Liver (tissue), 8 donors: ENCODE measurements at regions not wholly inside any gene's neighbourhood (a gene's known extent, or its start where the extent isn't known, plus 50 kb on each side); places are given as distances from the start of the nearest gene placed in this dataset.
A peak's percentile ranks its signal among the peaks of the same experiment; 100 is the strongest.

Experiments
- DNase-seq: peaks from one replicate; pipeline ENCODE4 v3.0.0-alpha.2; 2017; ENCODE audit warnings: low spot score
- H3K27ac ChIP-seq, 2 donors: one replicate each; pipeline ENCODE4 v1.7.0; 2013; ENCODE audit warnings: inconsistent platforms in 2 of 2, low read length in 2 of 2, control low read depth in 1 of 2, low read depth in 1 of 2, mild to moderate bottlenecking in 1 of 2
- H3K27me3 ChIP-seq, 4 donors: one replicate each; pipeline versions ENCODE4 v1.6.1 to v1.7.0; 2013; ENCODE audit warnings: low read length in 3 of 4, inconsistent platforms in 1 of 4, mild to moderate bottlenecking in 1 of 4, moderate library complexity in 1 of 4; ENCODE audit not compliant: control insufficient read depth in 4 of 4, insufficient read depth in 4 of 4
- H3K36me3 ChIP-seq, 4 donors: one replicate each; pipeline versions ENCODE4 v1.6.1 to v1.7.0; 2013; ENCODE audit warnings: low read length in 3 of 4, mild to moderate bottlenecking in 3 of 4, low read depth in 1 of 4, moderate library complexity in 1 of 4; ENCODE audit not compliant: control insufficient read depth in 4 of 4, insufficient read depth in 3 of 4
- H3K4me1 ChIP-seq, 4 donors: one replicate each; pipeline versions ENCODE4 v1.6.1 to v1.7.0; 2013; ENCODE audit warnings: low read length in 3 of 4, mild to moderate bottlenecking in 3 of 4, moderate library complexity in 1 of 4; ENCODE audit not compliant: control insufficient read depth in 4 of 4, insufficient read depth in 4 of 4
- H3K4me3 ChIP-seq, 3 donors: one replicate each; pipeline versions ENCODE4 v1.6.1 to v1.7.0; 2013; ENCODE audit warnings: low read length in 3 of 3, control low read depth in 1 of 3, low read depth in 1 of 3, mild to moderate bottlenecking in 1 of 3
- H3K9ac ChIP-seq, 2 donors: one replicate each; pipeline ENCODE4 v1.7.0; 2013; ENCODE audit warnings: low read length in 2 of 2, mild to moderate bottlenecking in 2 of 2, moderate library complexity in 2 of 2, control low read depth in 1 of 2, low read depth in 1 of 2
- H3K9me3 ChIP-seq, 4 donors: one replicate each; pipeline versions ENCODE4 v1.6.1 to v1.7.0; 2013; ENCODE audit warnings: low read length in 3 of 4; ENCODE audit not compliant: control insufficient read depth in 4 of 4
- EGR1 ChIP-seq, 2 donors: IDR thresholded peaks; 2 replicates each; pipeline ENCODE4 v1.6.1; 2016 to 2018; ENCODE audit warnings: antibody characterized with exemption in 2 of 2, low read depth in 2 of 2
- GABPA ChIP-seq, 2 donors: IDR thresholded peaks in 1 of 2; conservative IDR thresholded peaks in 1 of 2; 2 replicates each; pipeline ENCODE4 v1.6.1; 2016; ENCODE audit warnings: antibody characterized with exemption in 2 of 2, mild to moderate bottlenecking in 1 of 2, moderate library complexity in 1 of 2
- JUND ChIP-seq, 2 donors: IDR thresholded peaks; 2 replicates each; pipeline ENCODE4 v1.6.1; 2016; ENCODE audit warnings: antibody characterized with exemption in 2 of 2
- NR2F2 ChIP-seq: IDR thresholded peaks from 2 replicates; pipeline ENCODE4 v1.6.1; 2016; ENCODE audit warnings: antibody characterized with exemption
- RAD21 ChIP-seq, 2 donors: IDR thresholded peaks; 2 replicates each; pipeline ENCODE4 v1.6.1; 2016; ENCODE audit warnings: antibody characterized with exemption in 2 of 2, mild to moderate bottlenecking in 2 of 2
- REST ChIP-seq: IDR thresholded peaks from 2 replicates; pipeline ENCODE4 v1.6.1; 2016; ENCODE audit warnings: antibody characterized with exemption, mild to moderate bottlenecking
- RXRA ChIP-seq, 2 donors: IDR thresholded peaks; 2 replicates each; pipeline ENCODE4 v1.6.1; 2017 to 2018; ENCODE audit warnings: antibody characterized with exemption in 2 of 2, mild to moderate bottlenecking in 1 of 2
- SP1 ChIP-seq: IDR thresholded peaks from 2 replicates; pipeline ENCODE4 v1.6.1; 2018; ENCODE audit warnings: antibody characterized with exemption, mild to moderate bottlenecking
- YY1 ChIP-seq: IDR thresholded peaks from 2 replicates; pipeline ENCODE4 v1.6.1; 2016; ENCODE audit warnings: antibody characterized with exemption, mild to moderate bottlenecking
- ZBTB33 ChIP-seq: IDR thresholded peaks from 2 replicates; pipeline ENCODE4 v1.6.1; 2016; ENCODE audit warnings: antibody characterized with exemption
- WGBS: extraction: QIAGEN DNeasy Blood & Tissue Kit; methylation state at CpG from one replicate; pipeline ENCODE4 v1.1.7; 2013; 5-methylcytosine and 5-hydroxymethylcytosine counted together
- TF ChIP-seq, protein P1 (sequence below): fragments of 150-350 bp; IDR thresholded peaks from 2 replicates; pipeline ENCODE4 v1.5.1; 2017; ENCODE audit warnings: improper control_type of control experiment, low read depth, low read length; ENCODE audit not compliant: missing input control
- TF ChIP-seq, protein P2 (sequence below): IDR thresholded peaks from 2 replicates; pipeline ENCODE4 v1.6.1; 2016; ENCODE audit warnings: antibody characterized with exemption
- donor health status: healthy.
- donor health status: healthy.
- donor health status: healthy.
- donor health status: healthy.
- donor health status: healthy.

DNA sequence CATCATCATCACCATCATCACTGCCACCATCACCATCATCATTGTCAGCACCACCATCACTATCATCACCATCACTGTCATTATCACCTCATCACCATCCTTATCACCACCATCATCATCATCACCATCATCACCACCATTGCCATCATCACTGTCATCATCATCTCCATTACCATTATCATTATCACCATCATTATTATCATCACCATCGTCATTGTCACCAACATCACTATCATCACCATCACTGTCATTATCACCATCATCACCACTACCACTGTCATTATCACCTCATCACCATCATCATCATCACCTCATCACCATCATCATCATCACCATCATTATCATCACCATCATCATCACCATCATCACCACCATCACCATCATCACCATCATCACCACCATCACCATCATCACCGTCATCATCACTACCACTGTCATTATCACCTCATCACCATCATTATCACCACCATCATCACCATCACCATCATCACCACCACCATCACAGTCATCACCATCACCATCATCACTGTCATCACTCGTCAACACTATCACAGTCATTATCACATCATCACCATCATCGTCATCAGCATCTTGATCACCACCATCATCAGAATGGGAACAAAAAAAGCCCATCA, 191.1 kb downstream of the TTLL2 start:
- no peak for TF ChIP-seq JUND (IDR thresholded peaks at IDR 0.05)
- TF ChIP-seq, protein P1, sequence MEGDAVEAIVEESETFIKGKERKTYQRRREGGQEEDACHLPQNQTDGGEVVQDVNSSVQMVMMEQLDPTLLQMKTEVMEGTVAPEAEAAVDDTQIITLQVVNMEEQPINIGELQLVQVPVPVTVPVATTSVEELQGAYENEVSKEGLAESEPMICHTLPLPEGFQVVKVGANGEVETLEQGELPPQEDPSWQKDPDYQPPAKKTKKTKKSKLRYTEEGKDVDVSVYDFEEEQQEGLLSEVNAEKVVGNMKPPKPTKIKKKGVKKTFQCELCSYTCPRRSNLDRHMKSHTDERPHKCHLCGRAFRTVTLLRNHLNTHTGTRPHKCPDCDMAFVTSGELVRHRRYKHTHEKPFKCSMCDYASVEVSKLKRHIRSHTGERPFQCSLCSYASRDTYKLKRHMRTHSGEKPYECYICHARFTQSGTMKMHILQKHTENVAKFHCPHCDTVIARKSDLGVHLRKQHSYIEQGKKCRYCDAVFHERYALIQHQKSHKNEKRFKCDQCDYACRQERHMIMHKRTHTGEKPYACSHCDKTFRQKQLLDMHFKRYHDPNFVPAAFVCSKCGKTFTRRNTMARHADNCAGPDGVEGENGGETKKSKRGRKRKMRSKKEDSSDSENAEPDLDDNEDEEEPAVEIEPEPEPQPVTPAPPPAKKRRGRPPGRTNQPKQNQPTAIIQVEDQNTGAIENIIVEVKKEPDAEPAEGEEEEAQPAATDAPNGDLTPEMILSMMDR: no peak
- no peak for TF ChIP-seq EGR1 (IDR thresholded peaks at IDR 0.05; ENCODE audit: low read depth in 2 of 2)
- TF ChIP-seq NR2F2: no peak
- H3K4me1 ChIP-seq: no peaks in the 10 kb centered on the region
- WGBS: 59% methylated on average over 4 of the region's 4 CpGs

DNA sequence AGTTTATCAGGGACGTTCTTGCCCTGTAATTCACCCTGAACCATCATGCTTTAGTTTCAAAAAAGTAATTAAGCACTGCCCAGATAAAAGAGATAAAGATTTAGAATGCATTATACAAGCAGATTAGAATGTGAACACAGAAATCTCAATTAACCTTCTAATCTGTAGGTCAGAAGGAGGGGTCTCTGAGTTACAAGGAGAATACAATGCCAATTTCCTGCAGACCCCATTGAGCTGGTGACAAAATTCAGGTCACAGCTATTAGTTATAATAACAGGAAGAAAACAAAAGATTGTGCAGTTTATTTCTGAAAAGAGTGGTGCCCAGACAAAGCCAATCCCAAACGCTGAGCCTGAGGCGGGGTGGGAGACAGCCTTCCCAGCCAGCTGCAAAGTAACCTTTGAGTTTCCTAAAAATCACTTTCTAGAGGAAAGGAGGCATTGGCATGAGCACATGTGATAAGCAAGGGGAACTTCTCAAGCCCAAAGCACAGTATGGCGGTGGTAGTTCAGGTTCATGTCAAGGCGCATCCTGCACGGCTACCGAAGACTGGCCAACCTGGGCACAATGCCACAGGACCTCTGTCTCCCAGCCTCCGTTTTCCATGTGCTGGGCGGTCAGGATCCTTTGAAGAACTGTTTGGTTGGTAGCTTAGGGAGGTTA, 192.5 kb downstream of the TTLL2 start:
- Histone ChIP-seq H3K36me3 (no peaks in the 10 kb centered on the region), H3K27me3 (no peaks in the 10 kb centered on the region), H3K4me3 (no peak overlapping the region), H3K4me1 (no peaks in the 10 kb centered on the region), H3K9me3 (no peaks in the 10 kb centered on the region), H3K9ac (no peak overlapping the region), H3K27ac (no peak overlapping the region)
- peak; percentile 60 for TF ChIP-seq NR2F2
- TF ChIP-seq ZBTB33: no peak
- TF ChIP-seq GABPA (IDR thresholded peaks at IDR 0.05 in 1 of 2, conservative IDR thresholded peaks at IDR 0.05 in 1 of 2): no peak
- 73% methylated on average over 9 of the region's 9 CpGs for WGBS
- DNase-seq: no peak

More for the DNA sequence above, 191.1 kb downstream of the TTLL2 start:
- no peaks in the 10 kb centered on the region for H3K9me3 ChIP-seq
- no peak overlapping the region for H3K4me3 ChIP-seq
- no peak overlapping the region for H3K9ac ChIP-seq
- DNase-seq: no peak
- H3K36me3 ChIP-seq: no peaks in the 10 kb centered on the region
- no peaks in the 10 kb centered on the region for H3K27me3 ChIP-seq
- H3K27ac ChIP-seq: no peak overlapping the region

DNA sequence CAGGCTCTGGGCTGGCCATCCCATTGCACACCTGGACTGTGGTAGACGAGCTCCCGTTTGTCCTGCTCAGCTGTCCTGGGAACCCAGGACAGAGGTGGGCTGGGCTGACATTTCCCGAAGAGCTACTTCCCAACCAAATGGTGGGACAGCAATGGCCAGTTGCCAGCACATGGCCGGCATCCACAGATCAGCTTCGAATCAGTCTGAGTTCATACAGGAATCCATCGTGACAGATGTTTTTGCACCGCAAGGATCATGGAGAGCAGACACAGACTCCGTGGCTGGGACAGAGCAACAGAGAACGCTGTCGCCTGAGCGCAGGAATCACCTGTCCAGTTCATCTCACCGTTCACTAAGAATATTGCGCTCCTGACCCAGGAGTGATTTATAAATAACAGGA, 198.5 kb downstream of the TTLL2 start:
- no peak for DNase-seq
- no peak overlapping the region for H3K27ac ChIP-seq
- 97% methylated on average over 13 of the region's 13 CpGs for WGBS
- H3K9me3 ChIP-seq: no peaks in the 10 kb centered on the region
- H3K4me3 ChIP-seq: no peak overlapping the region
- no peaks in the 10 kb centered on the region for H3K36me3 ChIP-seq
- H3K4me1 ChIP-seq: no peaks in the 10 kb centered on the region
- TF ChIP-seq, protein P2, sequence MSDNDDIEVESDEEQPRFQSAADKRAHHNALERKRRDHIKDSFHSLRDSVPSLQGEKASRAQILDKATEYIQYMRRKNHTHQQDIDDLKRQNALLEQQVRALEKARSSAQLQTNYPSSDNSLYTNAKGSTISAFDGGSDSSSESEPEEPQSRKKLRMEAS: no peak
- no peak for TF ChIP-seq REST
- TF ChIP-seq JUND (IDR thresholded peaks at IDR 0.05): no peak
- no peak for TF ChIP-seq YY1
- no peak for TF ChIP-seq NR2F2
- TF ChIP-seq, protein P1: no peak
- TF ChIP-seq RAD21 (IDR thresholded peaks at IDR 0.05): no peak
- TF ChIP-seq SP1: no peak
- TF ChIP-seq RXRA (IDR thresholded peaks at IDR 0.05): no peak
- H3K27me3 ChIP-seq: no peaks in the 10 kb centered on the region
- H3K9ac ChIP-seq: no peak overlapping the region
